ENCODE measurements at regions not wholly inside any gene's neighbourhood (a gene's known extent, or its start where the extent isn't known, plus 50 kb on each side); places are given as distances from the start of the nearest gene placed in this dataset.
A peak's percentile ranks its signal among the peaks of the same experiment; 100 is the strongest.

DNA sequence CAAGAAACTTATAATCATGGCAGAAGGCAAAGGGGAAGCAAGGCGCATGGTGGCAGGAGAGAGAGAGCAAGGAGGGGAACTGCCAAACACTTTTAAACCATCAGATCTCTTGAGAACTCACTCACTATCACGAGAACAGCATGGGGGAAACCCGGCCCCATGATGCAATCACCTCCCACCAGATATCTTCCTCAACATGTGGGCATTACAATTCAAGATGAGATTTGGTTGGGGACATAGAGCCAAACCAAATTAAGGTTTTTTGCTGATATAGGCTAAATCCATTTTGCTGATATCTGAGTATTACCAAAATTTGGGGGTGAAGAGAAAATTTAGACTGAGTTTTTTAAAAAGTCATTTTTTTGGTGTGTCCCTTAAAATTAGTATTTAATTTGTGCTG, 54.9 kb upstream of the TMX1 start (continued):
- TF ChIP-seq PPARD (CRISPR knock-in tag; IDR thresholded peaks at IDR 0.05) (no peak), KLF6 (CRISPR knock-in tag; IDR thresholded peaks at IDR 0.05; ENCODE audit: borderline replicate concordance) (no peak), JUND (IDR thresholded peaks at IDR 0.05; ENCODE audit: borderline replicate concordance, low read depth, low read length) (no peak), JUND (tag; IDR thresholded peaks at IDR 0.05; ENCODE audit: borderline replicate concordance, low read depth, low read length) (no peak), ZZZ3 (IDR thresholded peaks at IDR 0.05) (no peak), ZNF445 (CRISPR knock-in tag; IDR thresholded peaks at IDR 0.05; ENCODE audit: low read depth) (no peak), NFATC3 (IDR thresholded peaks at IDR 0.05) (no peak), ARID2 (IDR thresholded peaks at IDR 0.05) (no peak), ARID1B (IDR thresholded peaks at IDR 0.05) (no peak), SMARCA5 (IDR thresholded peaks at IDR 0.05) (no peak), MAFG (tag; conservative IDR thresholded peaks at IDR 0.05) (peak; percentile 51), LCOR (CRISPR knock-in tag; IDR thresholded peaks at IDR 0.05) (no peak), STAT5A (IDR thresholded peaks at IDR 0.05; ENCODE audit: borderline replicate concordance, low read length) (no peak), ZFPM2 (CRISPR knock-in tag; IDR thresholded peaks at IDR 0.05) (no peak), FUS (optimal IDR thresholded peaks at IDR 0.05; ENCODE audit: low read depth, low read length) (no peak), KAT7 (CRISPR knock-in tag; IDR thresholded peaks at IDR 0.05; ENCODE audit: borderline replicate concordance) (no peak), YBX1 (IDR thresholded peaks at IDR 0.05) (no peak)
- TF ChIP-seq, protein P1, sequence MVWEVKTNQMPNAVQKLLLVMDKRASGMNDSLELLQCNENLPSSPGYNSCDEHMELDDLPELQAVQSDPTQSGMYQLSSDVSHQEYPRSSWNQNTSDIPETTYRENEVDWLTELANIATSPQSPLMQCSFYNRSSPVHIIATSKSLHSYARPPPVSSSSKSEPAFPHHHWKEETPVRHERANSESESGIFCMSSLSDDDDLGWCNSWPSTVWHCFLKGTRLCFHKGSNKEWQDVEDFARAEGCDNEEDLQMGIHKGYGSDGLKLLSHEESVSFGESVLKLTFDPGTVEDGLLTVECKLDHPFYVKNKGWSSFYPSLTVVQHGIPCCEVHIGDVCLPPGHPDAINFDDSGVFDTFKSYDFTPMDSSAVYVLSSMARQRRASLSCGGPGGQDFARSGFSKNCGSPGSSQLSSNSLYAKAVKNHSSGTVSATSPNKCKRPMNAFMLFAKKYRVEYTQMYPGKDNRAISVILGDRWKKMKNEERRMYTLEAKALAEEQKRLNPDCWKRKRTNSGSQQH (CRISPR knock-in tag; IDR thresholded peaks at IDR 0.05): no peak
- TF ChIP-seq, protein P2, sequence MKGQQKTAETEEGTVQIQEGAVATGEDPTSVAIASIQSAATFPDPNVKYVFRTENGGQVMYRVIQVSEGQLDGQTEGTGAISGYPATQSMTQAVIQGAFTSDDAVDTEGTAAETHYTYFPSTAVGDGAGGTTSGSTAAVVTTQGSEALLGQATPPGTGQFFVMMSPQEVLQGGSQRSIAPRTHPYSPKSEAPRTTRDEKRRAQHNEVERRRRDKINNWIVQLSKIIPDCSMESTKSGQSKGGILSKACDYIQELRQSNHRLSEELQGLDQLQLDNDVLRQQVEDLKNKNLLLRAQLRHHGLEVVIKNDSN (CRISPR knock-in tag; IDR thresholded peaks at IDR 0.05): no peak
- TF ChIP-seq, protein P3, sequence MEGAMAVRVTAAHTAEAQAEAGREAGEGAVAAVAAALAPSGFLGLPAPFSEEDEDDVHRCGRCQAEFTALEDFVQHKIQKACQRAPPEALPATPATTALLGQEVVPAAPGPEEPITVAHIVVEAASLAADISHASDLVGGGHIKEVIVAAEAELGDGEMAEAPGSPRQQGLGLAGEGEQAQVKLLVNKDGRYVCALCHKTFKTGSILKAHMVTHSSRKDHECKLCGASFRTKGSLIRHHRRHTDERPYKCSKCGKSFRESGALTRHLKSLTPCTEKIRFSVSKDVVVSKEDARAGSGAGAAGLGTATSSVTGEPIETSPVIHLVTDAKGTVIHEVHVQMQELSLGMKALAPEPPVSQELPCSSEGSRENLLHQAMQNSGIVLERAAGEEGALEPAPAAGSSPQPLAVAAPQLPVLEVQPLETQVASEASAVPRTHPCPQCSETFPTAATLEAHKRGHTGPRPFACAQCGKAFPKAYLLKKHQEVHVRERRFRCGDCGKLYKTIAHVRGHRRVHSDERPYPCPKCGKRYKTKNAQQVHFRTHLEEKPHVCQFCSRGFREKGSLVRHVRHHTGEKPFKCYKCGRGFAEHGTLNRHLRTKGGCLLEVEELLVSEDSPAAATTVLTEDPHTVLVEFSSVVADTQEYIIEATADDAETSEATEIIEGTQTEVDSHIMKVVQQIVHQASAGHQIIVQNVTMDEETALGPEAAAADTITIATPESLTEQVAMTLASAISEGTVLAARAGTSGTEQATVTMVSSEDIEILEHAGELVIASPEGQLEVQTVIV (CRISPR knock-in tag; IDR thresholded peaks at IDR 0.05; ENCODE audit: borderline replicate concordance): no peak
- TF ChIP-seq, protein P4, sequence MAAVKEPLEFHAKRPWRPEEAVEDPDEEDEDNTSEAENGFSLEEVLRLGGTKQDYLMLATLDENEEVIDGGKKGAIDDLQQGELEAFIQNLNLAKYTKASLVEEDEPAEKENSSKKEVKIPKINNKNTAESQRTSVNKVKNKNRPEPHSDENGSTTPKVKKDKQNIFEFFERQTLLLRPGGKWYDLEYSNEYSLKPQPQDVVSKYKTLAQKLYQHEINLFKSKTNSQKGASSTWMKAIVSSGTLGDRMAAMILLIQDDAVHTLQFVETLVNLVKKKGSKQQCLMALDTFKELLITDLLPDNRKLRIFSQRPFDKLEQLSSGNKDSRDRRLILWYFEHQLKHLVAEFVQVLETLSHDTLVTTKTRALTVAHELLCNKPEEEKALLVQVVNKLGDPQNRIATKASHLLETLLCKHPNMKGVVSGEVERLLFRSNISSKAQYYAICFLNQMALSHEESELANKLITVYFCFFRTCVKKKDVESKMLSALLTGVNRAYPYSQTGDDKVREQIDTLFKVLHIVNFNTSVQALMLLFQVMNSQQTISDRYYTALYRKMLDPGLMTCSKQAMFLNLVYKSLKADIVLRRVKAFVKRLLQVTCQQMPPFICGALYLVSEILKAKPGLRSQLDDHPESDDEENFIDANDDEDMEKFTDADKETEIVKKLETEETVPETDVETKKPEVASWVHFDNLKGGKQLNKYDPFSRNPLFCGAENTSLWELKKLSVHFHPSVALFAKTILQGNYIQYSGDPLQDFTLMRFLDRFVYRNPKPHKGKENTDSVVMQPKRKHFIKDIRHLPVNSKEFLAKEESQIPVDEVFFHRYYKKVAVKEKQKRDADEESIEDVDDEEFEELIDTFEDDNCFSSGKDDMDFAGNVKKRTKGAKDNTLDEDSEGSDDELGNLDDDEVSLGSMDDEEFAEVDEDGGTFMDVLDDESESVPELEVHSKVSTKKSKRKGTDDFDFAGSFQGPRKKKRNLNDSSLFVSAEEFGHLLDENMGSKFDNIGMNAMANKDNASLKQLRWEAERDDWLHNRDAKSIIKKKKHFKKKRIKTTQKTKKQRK (IDR thresholded peaks at IDR 0.05; ENCODE audit: borderline replicate concordance, low read depth, low read length): no peak
- TF ChIP-seq, protein P5, sequence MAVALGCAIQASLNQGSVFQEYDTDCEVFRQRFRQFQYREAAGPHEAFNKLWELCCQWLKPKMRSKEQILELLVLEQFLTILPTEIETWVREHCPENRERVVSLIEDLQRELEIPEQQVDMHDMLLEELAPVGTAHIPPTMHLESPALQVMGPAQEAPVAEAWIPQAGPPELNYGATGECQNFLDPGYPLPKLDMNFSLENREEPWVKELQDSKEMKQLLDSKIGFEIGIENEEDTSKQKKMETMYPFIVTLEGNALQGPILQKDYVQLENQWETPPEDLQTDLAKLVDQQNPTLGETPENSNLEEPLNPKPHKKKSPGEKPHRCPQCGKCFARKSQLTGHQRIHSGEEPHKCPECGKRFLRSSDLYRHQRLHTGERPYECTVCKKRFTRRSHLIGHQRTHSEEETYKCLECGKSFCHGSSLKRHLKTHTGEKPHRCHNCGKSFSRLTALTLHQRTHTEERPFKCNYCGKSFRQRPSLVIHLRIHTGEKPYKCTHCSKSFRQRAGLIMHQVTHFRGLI (CRISPR knock-in tag; IDR thresholded peaks at IDR 0.05): no peak

All from K562 (cell line).